K562 (cell line): ENCODE measurements at regions not wholly inside any gene's neighbourhood (a gene's known extent, or its start where the extent isn't known, plus 50 kb on each side); places are given as distances from the start of the nearest gene placed in this dataset.

Experiments used
- ATAC-seq: fragments of 200-7000 bp; cut with Tn5 transposase; 3 replicates; pipeline ENCODE4 v1.9.1; 2020; ENCODE audit warnings: moderate library complexity
- BruUV-seq: library from RNA; stranded (reverse); fragments of 400-500 nt; replicated peaks from 2 replicates; lab custom pipeline; 2021; lab: Mats Ljungman, UMichigan
- CTCF ChIA-PET: fragments of 300-600 bp; formaldehyde crosslinking; extraction: SDS; loops from one replicate; lab custom pipeline; 2021; ENCODE audit warnings: low intra/inter-chr PET ratio; lab: Yijun Ruan, JAX
- POLR2A ChIA-PET: fragments of 300-600, 350-650 bp; sonication (Branson Sonifier 250); formaldehyde crosslinking; extraction: SDS; loops from one replicate; lab custom pipeline; 2021; ENCODE audit warnings: antibody characterized with exemption, inconsistent platforms; lab: Yijun Ruan, JAX
- DNase-seq, 4 experiments: peaks; one replicate each; pipeline versions ENCODE4 v3.0.0 to v3.0.0-alpha.2; 2011 to 2018; ENCODE audit warnings: low spot score in 3 of 4, mixed read lengths in 3 of 4; ENCODE audit errors: extremely low read depth in 1 of 4
- FAIRE-seq: peaks from 2 replicates; lab custom pipeline; 2011; peaks lifted over from hg19 to GRCh38; lab: Jason Lieb, UNC
- H2AFZ ChIP-seq: 2 replicates; pipeline ENCODE4 v1.6.0; 2011; ENCODE audit warnings: low read depth, low read length, control low read depth, inconsistent platforms
- H3K27ac ChIP-seq: fragments of 200-600 bp; 3 replicates; pipeline ENCODE4 v1.8.0; 2011; ENCODE audit warnings: low read depth, mild to moderate bottlenecking, control low read depth, inconsistent platforms, low read length, moderate library complexity, mixed read lengths; ENCODE audit errors: extremely low read depth
- H3K27me3 ChIP-seq, 2 experiments: fragments of 300-600 bp in 1 of 2; 2 replicates in 1 of 2; 3 replicates in 1 of 2; pipeline versions ENCODE4 v1.6.0 to v1.8.0; 2011; ENCODE audit warnings: inconsistent platforms in 2 of 2, low read length in 2 of 2, mild to moderate bottlenecking in 1 of 2, mixed read lengths in 1 of 2, moderate library complexity in 1 of 2; ENCODE audit not compliant: control insufficient read depth in 2 of 2, insufficient read depth in 2 of 2
- H3K36me3 ChIP-seq: fragments of 300-600 bp; 3 replicates; pipeline ENCODE4 v1.8.0; 2011; ENCODE audit warnings: mild to moderate bottlenecking, low read length, inconsistent platforms; ENCODE audit not compliant: control insufficient read depth, insufficient read depth
- H3K4me1 ChIP-seq, 2 experiments: fragments of 200-600 bp in 1 of 2; replicated peaks in 1 of 2; 2 replicates in 1 of 2; 3 replicates in 1 of 2; pipeline versions ENCODE4 v1.5.1 to v1.8.0; 2011; ENCODE audit warnings: inconsistent platforms in 2 of 2, low read length in 2 of 2, mild to moderate bottlenecking in 1 of 2, mixed read lengths in 1 of 2, moderate library complexity in 1 of 2; ENCODE audit not compliant: control insufficient read depth in 2 of 2, insufficient read depth in 2 of 2
- H3K4me2 ChIP-seq: 2 replicates; pipeline ENCODE4 v1.6.1; 2011; ENCODE audit warnings: low read length, control low read depth, inconsistent platforms, mixed read lengths; ENCODE audit not compliant: insufficient read depth
- H3K4me3 ChIP-seq: fragments of 200-600 bp; sonication (generic), shearing (Covaris generic); 2 replicates; pipeline ENCODE4 v1.5.1; 2016; ENCODE audit warnings: control low read depth, inconsistent platforms
- H3K79me2 ChIP-seq: fragments of 200-600 bp; 3 replicates; pipeline ENCODE4 v1.8.0; 2011; ENCODE audit warnings: low read length, inconsistent platforms; ENCODE audit not compliant: control insufficient read depth, insufficient read depth
- H3K9ac ChIP-seq, 2 experiments: 2 replicates each; pipeline versions ENCODE4 v1.6.0 to v1.6.1; 2011; ENCODE audit warnings: low read depth in 2 of 2, low read length in 2 of 2, control low read depth in 1 of 2, inconsistent platforms in 1 of 2, mild to moderate bottlenecking in 1 of 2, mixed read lengths in 1 of 2; ENCODE audit not compliant: insufficient read depth in 1 of 2
- H3K9me1 ChIP-seq: one replicate; pipeline ENCODE4 v1.6.0; 2011; ENCODE audit warnings: inconsistent platforms, mild to moderate bottlenecking, low read length, moderate library complexity; ENCODE audit not compliant: control insufficient read depth, insufficient read depth
- H3K9me3 ChIP-seq: replicated peaks from 2 replicates; pipeline ENCODE4 v1.5.1; 2011; ENCODE audit warnings: low read depth, low read length, inconsistent platforms; ENCODE audit not compliant: control insufficient read depth, insufficient read depth
- H4K20me1 ChIP-seq: replicated peaks from 2 replicates; pipeline ENCODE4 v1.6.1; 2011; ENCODE audit warnings: low read length, inconsistent platforms, mixed read lengths; ENCODE audit not compliant: control insufficient read depth, insufficient read depth
- CHD2 ChIP-seq: IDR thresholded peaks from 2 replicates; pipeline ENCODE4 v1.6.1; 2011; ENCODE audit warnings: low read depth, low read length
- FOXA3 ChIP-seq, 2 experiments: fragments of 450-650 bp in 1 of 2; sonication (generic) in 1 of 2; formaldehyde crosslinking; IDR thresholded peaks in 1 of 2; conservative IDR thresholded peaks in 1 of 2; 2 replicates each; pipeline versions ENCODE4 v1.4.0 to v1.8.0; 2020 to 2022; ENCODE audit warnings: mild to moderate bottlenecking in 2 of 2, missing genetic modification reagents in 1 of 2
- GABPB1 ChIP-seq: sonication (generic); formaldehyde crosslinking; IDR thresholded peaks from 2 replicates; pipeline ENCODE4 v1.8.0; 2022; ENCODE audit warnings: mild to moderate bottlenecking, missing genetic modification reagents
- NFE2 ChIP-seq: IDR thresholded peaks from 2 replicates; pipeline ENCODE4 v1.6.1; 2014; ENCODE audit warnings: antibody characterized with exemption, low read depth
- NFXL1 ChIP-seq: fragments of 450-650 bp; formaldehyde crosslinking; IDR thresholded peaks from 2 replicates; pipeline ENCODE4 v1.4.0; 2021; ENCODE audit warnings: mild to moderate bottlenecking
- NR2C2 ChIP-seq, 2 experiments: fragments of 200-800 bp in 1 of 2; sonication (Bioruptor generic) in 1 of 2; sonication (generic) in 1 of 2; formaldehyde crosslinking in 1 of 2; IDR thresholded peaks; 2 replicates each; pipeline versions ENCODE4 v1.6.1 to v1.8.0; 2016 to 2022; ENCODE audit warnings: mild to moderate bottlenecking in 1 of 2, missing compliant biosample characterization in 1 of 2, missing genetic modification characterization in 1 of 2, missing genetic modification reagents in 1 of 2
- PPARD ChIP-seq: fragments of 250-450 bp; sonication (Bioruptor Pico); IDR thresholded peaks from 2 replicates; pipeline ENCODE4 v1.8.0; 2022; ENCODE audit warnings: inconsistent platforms, mild to moderate bottlenecking, moderate library complexity
- RAD21 ChIP-seq, 2 experiments: fragments of 250-450 bp in 1 of 2; fragments of 450-650 bp in 1 of 2; sonication (Bioruptor Pico) in 1 of 2; formaldehyde crosslinking in 1 of 2; IDR thresholded peaks in 1 of 2; conservative IDR thresholded peaks in 1 of 2; 2 replicates each; pipeline versions ENCODE4 v1.4.0 to v1.8.0; 2020 to 2022; ENCODE audit warnings: mild to moderate bottlenecking in 2 of 2, moderate library complexity in 1 of 2
- ZNF184 ChIP-seq: sonication (generic); formaldehyde crosslinking; IDR thresholded peaks from 2 replicates; pipeline ENCODE4 v1.5.0; 2020; ENCODE audit warnings: missing genetic modification reagents
- WGBS: fragments of 100-300 bp; shearing (Covaris generic); methylation state at CpG from one replicate; pipeline ENCODE4 v1.1.6; 2016; ENCODE audit warnings: low coverage, mixed read lengths; ENCODE audit not compliant: insufficient coverage; ENCODE audit errors: missing lambda C conversion rate; 5-methylcytosine and 5-hydroxymethylcytosine counted together
- in situ Hi-C: fragments of 300-500 bp; cut with MboI; formaldehyde crosslinking; loops from 4 replicates; pipeline ENCODE4 v1.15.0; 2018; ENCODE audit warnings: inconsistent platforms, mixed read lengths
- intact Hi-C: fragments of 100-400 bp; cut with micrococcal nuclease; formaldehyde crosslinking; loops from 2 replicates; pipeline ENCODE4 v1.14.2; 2022
- TF ChIP-seq, protein P1 (sequence below): fragments of 250-450 bp; sonication (Bioruptor Pico); IDR thresholded peaks from 2 replicates; pipeline ENCODE4 v1.8.0; 2021; ENCODE audit warnings: borderline replicate concordance, mild to moderate bottlenecking, moderate library complexity; ENCODE audit not compliant: poor library complexity, severe bottlenecking
- TF ChIP-seq, protein P2 (sequence below), 2 experiments: fragments of 450-650 bp; formaldehyde crosslinking in 1 of 2; IDR thresholded peaks; 2 replicates each; pipeline versions ENCODE4 v1.4.0 to v1.6.1; 2014 to 2020; ENCODE audit warnings: mild to moderate bottlenecking in 2 of 2, borderline replicate concordance in 1 of 2, low read depth in 1 of 2

DNA sequence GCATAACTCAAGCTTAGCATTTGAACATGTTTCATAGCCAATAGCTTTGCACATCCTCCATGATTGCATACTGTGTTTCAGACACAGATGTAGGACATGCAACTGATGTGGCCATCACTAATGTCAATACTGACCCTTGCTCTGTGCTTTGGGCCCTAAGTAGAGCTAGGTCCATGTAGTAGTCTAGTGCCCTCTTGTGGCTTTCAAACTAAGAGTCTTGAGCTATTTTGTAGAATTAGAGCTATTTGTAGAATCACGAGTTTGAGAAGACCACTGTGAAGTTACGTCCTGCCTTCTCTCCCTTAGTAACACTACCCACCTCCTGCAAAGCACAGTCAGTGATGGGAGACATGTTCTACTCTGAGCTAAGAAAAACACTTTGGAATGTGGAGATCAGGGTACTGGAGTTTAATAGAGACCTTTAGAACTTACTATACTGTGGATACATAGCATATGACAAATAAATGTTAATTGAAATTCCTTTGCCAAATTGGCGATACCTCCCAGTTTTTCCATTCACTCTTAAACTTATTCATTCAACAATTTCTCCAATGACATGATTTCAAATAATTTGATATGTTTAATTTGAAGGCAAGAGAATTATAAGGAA lies 306.5 kb upstream of the TNP1 start:
- WGBS, result 0% methylated on average over 3 of the region's 3 CpGs
- H4K20me1 ChIP-seq, result no peaks in the 10 kb centered on the region
- ChIA-PET CTCF (interaction anchor here (0.5 to 1.1 kb wide), 2 partner anchors 468 to 484 kb away, joined by 3 read pairs; no protein-coding TSS in a partner anchor), POLR2A (interaction anchor here (0.6 kb wide), 1 partner anchor 351 kb away, joined by 3 read pairs; no protein-coding TSS in a partner anchor)
- no peak overlapping the region for H3K4me2 ChIP-seq
- FAIRE-seq, result peak; percentile 84
- H3K9me3 ChIP-seq, result no peaks in the 10 kb centered on the region
- H3K27me3 ChIP-seq, result no peaks in the 10 kb centered on the region
- H3K27ac ChIP-seq, result no peak overlapping the region
- H3K79me2 ChIP-seq, result no peaks in the 10 kb centered on the region
- intact Hi-C loops, result loop anchor here (1.0 to 10.0 kb wide), 6 partner anchors 177 to 484 kb away; no protein-coding TSS in a partner anchor
- H2AFZ ChIP-seq, result no peak overlapping the region
- BruUV-seq, result no TSS peak
- in situ Hi-C loops, result loop anchor here (5.0 kb wide), 1 partner anchor 484 kb away; no protein-coding TSS in a partner anchor
- H3K36me3 ChIP-seq, result no peaks in the 10 kb centered on the region
- peak; percentile 8 to 57 (median 20) for DNase-seq
- no peak overlapping the region for H3K4me3 ChIP-seq
- peaks cover 0 to 6% of the 10 kb centered on the region in 2 experiments; a peak in 2 of 5 replicates for H3K4me1 ChIP-seq
- no peaks in the 10 kb centered on the region for H3K9me1 ChIP-seq
- peak; percentile 90 for ATAC-seq
- no peak overlapping the region for H3K9ac ChIP-seq
- TF ChIP-seq, protein P1, sequence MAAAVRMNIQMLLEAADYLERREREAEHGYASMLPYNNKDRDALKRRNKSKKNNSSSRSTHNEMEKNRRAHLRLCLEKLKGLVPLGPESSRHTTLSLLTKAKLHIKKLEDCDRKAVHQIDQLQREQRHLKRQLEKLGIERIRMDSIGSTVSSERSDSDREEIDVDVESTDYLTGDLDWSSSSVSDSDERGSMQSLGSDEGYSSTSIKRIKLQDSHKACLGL (CRISPR knock-in tag), result no peak
- TF ChIP-seq ZNF184 (CRISPR knock-in tag) (no peak), NFE2 (no peak), NR2C2 (CRISPR knock-in tag; IDR thresholded peaks at IDR 0.05) (no peak), NR2C2 (tag; IDR thresholded peaks at IDR 0.05) (peak; percentile 17; the same call in 1 of the 2 replicates), RAD21 (CRISPR knock-in tag; conservative IDR thresholded peaks at IDR 0.05 in 1 of 2, IDR thresholded peaks at IDR 0.05 in 1 of 2) (peak; percentile 87 to 94), GABPB1 (no peak), FOXA3 (CRISPR knock-in tag; conservative IDR thresholded peaks at IDR 0.05 in 1 of 2, IDR thresholded peaks at IDR 0.05 in 1 of 2) (0 out of 4 replicates have a peak, but pooled peaks have one; percentile 47), NFXL1 (no peak), CHD2 (no peak), PPARD (CRISPR knock-in tag) (no peak)
- TF ChIP-seq, protein P2, sequence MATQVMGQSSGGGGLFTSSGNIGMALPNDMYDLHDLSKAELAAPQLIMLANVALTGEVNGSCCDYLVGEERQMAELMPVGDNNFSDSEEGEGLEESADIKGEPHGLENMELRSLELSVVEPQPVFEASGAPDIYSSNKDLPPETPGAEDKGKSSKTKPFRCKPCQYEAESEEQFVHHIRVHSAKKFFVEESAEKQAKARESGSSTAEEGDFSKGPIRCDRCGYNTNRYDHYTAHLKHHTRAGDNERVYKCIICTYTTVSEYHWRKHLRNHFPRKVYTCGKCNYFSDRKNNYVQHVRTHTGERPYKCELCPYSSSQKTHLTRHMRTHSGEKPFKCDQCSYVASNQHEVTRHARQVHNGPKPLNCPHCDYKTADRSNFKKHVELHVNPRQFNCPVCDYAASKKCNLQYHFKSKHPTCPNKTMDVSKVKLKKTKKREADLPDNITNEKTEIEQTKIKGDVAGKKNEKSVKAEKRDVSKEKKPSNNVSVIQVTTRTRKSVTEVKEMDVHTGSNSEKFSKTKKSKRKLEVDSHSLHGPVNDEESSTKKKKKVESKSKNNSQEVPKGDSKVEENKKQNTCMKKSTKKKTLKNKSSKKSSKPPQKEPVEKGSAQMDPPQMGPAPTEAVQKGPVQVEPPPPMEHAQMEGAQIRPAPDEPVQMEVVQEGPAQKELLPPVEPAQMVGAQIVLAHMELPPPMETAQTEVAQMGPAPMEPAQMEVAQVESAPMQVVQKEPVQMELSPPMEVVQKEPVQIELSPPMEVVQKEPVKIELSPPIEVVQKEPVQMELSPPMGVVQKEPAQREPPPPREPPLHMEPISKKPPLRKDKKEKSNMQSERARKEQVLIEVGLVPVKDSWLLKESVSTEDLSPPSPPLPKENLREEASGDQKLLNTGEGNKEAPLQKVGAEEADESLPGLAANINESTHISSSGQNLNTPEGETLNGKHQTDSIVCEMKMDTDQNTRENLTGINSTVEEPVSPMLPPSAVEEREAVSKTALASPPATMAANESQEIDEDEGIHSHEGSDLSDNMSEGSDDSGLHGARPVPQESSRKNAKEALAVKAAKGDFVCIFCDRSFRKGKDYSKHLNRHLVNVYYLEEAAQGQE (IDR thresholded peaks at IDR 0.05; ENCODE audit: borderline replicate concordance), result peak; percentile 86
- TF ChIP-seq, protein P2 (CRISPR knock-in tag; IDR thresholded peaks at IDR 0.05; ENCODE audit: low read depth), result no peak
